Dendritic cell treated with granulocyte-macrophage colony-stimulating factor and Interleukin-4, amounts not matched to agents 40 ng/mL and 50 ng/mL, for 4 days (primary cell): ENCODE measurements at regions not wholly inside any gene's neighbourhood (a gene's known extent, or its start where the extent isn't known, plus 50 kb on each side); places are given as distances from the start of the nearest gene placed in this dataset.
"Not testable (repeated sequence)": the region's sequence is repeated elsewhere in the genome, so short reads cannot be mapped to it uniquely, and the experiment has no call there.

Source experiments
- H3K27ac Mint-ChIP-seq: one replicate; pipeline ENCODE4 v1.8.0; 2022; ENCODE audit warnings: mild to moderate bottlenecking, mixed read lengths
- H3K27me3 Mint-ChIP-seq: one replicate; pipeline ENCODE4 v1.8.0; 2022; ENCODE audit warnings: mild to moderate bottlenecking, mixed read lengths
- H3K36me3 Mint-ChIP-seq: one replicate; pipeline ENCODE4 v1.8.0; 2022; ENCODE audit warnings: low read depth, mixed read lengths
- H3K4me1 Mint-ChIP-seq: one replicate; pipeline ENCODE4 v1.8.0; 2022; ENCODE audit warnings: low read depth, mixed read lengths
- H3K4me3 Mint-ChIP-seq: one replicate; pipeline ENCODE4 v1.8.0; 2022; ENCODE audit warnings: mild to moderate bottlenecking, moderate library complexity, mixed read lengths
- H3K9me3 Mint-ChIP-seq: one replicate; pipeline ENCODE4 v1.8.0; 2022; ENCODE audit warnings: mixed read lengths
- intact Hi-C: fragments of 100-400 bp; cut with micrococcal nuclease; formaldehyde crosslinking; loops from one replicate; pipeline ENCODE4 v1.15.0; 2022

DNA sequence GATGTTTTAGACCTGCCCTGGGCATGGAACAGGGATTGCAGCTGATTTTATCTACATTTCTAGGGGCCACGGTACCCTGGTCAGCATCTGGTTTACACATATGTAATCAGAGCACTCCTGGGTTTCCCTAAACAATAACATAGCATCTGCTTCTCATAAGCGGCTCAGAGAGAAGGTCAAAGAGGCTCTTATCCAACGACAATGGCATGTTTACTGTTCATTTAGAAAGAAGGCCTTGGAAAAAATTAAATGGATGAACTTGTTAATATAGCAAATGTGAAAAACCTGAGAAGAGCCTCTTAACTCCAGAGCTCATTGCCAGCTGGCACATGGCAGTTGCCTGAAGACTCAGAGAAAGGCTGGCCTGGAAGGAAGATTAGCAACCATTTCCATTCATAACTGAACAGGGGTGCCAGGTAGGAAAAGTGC lies 202.8 kb upstream of the THUMPD2 start:
- Mint-ChIP-seq H3K4me1 (no peaks in the 10 kb centered on the region), H3K36me3 (no peaks in the 10 kb centered on the region), H3K4me3 (no peak overlapping the region), H3K27ac (no peak overlapping the region), H3K27me3 (no peaks in the 10 kb centered on the region), H3K9me3 (peaks cover 18% of the 10 kb centered on the region)
- intact Hi-C loops = no loop called here

DNA sequence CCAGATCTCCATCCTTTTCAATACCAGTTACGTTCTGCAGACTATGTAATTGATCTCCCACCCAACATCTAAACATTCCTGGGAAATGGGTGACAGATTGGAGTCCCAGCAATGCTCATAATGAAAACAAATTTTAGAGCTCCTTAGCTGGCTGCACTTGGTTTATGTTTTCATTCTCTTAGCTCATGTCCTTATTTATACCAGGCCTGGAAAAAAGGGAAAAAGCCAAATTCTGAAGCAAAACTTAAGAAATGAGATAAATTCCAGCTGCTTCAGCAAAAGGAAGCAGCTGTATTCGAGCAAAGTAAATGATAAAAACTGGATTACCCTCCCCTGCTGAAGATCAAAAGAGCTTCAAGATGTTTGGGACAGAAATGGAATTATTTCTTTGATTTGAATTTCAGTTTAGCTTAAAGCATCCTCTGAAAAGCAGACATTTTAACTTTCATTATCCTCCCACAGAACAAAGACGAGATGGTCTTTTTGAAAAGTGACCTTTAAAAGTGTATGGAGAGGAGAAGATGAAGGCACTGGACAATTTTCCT lies 196.5 kb upstream of the THUMPD2 start:
- Mint-ChIP-seq H3K27ac (no peak overlapping the region), H3K36me3 (no peaks in the 10 kb centered on the region), H3K9me3 (no peaks in the 10 kb centered on the region), H3K4me1 (no peaks in the 10 kb centered on the region), H3K4me3 (no peak overlapping the region), H3K27me3 (no peaks in the 10 kb centered on the region)
- intact Hi-C loops = no loop called here

DNA sequence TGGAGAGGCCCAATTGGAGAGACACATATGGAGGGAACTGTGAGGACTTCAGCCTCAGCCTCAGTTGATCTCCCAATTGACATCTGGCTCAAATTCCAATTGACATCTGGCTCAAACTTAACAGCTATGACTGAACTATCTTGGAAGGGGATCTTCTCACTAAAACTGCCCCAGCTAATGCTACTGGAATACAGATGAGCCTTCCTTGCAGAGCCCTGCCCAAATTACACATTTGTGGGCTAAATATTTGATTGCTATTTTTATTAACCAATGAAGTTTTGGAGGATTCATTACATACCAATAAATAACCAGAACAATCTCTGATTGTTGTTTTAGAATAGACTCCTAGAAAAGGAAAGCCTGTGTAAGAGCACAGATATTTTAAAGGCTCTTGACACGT lies 189.0 kb upstream of the THUMPD2 start:
- intact Hi-C loops = no loop called here
- no peaks in the 10 kb centered on the region for H3K27me3 Mint-ChIP-seq
- H3K9me3 Mint-ChIP-seq = peaks cover 9% of the 10 kb centered on the region
- no peak overlapping the region for H3K4me3 Mint-ChIP-seq
- no peak overlapping the region for H3K27ac Mint-ChIP-seq
- no peaks in the 10 kb centered on the region for H3K4me1 Mint-ChIP-seq
- H3K36me3 Mint-ChIP-seq = no peaks in the 10 kb centered on the region

DNA sequence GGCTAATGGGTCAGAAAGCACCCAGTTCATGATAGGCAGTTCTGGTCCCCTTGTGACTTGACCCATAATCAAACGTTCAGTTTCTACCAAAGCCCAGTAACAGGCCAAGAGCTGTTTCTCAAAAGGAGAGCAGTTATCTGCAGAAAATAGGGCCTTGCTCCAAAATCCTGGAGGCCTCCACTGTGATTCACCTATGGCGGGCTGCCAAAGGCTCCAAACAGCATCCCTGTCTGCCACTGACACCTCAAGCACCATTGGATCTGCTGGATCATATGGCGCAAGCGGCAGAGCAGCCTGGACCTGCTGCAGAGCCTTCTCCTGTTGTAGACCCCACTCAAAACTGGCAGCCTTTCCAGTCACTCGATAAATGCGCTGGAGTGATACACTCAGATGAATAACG lies 181.6 kb upstream of the THUMPD2 start:
- H3K9me3 Mint-ChIP-seq, H3K4me3 Mint-ChIP-seq, intact Hi-C loops, H3K27ac Mint-ChIP-seq, H3K27me3 Mint-ChIP-seq, H3K4me1 Mint-ChIP-seq, H3K36me3 Mint-ChIP-seq: not testable (repeated sequence)

DNA sequence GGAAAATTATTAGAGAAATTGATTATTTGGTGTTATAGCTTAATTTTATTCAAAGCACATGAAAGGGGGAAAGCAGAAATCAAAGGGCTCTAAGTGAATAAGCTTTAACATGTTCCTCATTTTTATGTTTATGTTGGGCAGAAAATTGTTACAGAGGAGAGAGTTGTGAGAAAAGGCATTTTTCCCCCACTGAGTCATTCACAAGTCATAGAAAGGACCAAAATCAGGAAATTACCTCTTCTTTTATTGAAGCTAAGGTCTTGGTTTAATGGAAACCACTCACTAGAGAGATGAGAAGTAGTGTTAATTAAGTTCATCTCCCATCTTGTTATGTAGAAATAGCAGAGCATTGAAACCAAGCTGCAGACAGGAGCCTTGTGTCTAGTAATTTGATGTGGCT lies 175.3 kb upstream of the THUMPD2 start:
- intact Hi-C loops = no loop called here
- Mint-ChIP-seq H3K27ac (no peak overlapping the region), H3K27me3 (no peaks in the 10 kb centered on the region), H3K36me3 (no peaks in the 10 kb centered on the region), H3K4me1 (no peaks in the 10 kb centered on the region), H3K4me3 (no peak overlapping the region), H3K9me3 (no peaks in the 10 kb centered on the region)

DNA sequence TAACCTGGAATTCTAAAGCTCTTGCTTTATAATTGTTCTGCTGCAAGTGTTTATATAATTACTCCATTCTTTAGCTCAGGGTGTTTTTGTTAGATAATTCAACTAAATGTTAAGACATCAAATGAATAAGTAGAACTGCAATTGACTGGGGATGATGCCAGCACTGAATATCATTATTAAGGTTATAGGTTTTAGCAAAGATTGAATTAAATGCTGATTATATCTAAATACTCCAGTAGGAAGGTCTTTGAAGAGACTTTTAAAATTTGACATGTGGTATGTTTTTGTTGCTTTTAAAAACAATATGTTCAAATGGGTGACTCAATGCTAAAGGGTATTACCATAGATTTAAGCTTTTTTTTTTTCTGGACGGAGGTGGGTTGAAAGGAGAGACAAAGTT lies 170.1 kb upstream of the THUMPD2 start:
- intact Hi-C loops = no loop called here
- no peak overlapping the region for H3K4me3 Mint-ChIP-seq
- no peak overlapping the region for H3K27ac Mint-ChIP-seq
- H3K27me3 Mint-ChIP-seq = no peaks in the 10 kb centered on the region
- H3K36me3 Mint-ChIP-seq = no peaks in the 10 kb centered on the region
- H3K9me3 Mint-ChIP-seq = no peaks in the 10 kb centered on the region
- no peaks in the 10 kb centered on the region for H3K4me1 Mint-ChIP-seq

DNA sequence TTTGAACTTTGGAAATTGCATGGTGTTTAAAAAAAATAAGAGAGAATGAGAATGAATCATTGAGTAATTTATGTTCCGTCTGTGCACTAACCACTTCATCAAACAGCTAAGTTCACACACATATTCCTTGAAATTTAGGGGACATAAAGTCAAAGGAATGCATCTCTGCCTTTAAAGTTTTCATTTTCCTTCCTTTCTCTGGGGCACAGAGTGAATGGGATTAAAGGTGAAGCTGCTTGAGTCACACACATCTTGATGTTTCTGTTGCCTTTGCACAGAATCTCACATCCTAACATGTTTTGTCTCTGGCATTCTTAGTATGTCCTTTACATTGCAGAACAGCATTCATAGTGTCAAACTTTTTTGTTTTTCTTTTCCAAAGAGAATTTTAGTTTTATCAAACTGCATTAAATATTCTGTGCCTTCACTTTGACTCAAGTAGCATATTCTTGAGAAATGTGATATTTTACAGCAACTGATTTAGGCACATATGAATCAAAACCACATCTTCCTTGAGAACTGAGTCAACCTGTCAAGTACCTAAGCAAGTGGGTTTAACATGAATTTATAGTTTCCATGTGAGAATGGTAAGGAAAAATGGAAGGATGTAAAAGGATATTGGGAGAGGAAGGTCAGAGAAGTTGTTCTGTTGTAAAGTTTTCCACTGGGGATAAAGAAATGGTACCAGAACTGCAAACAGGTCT lies 169.1 kb upstream of the THUMPD2 start:
- Mint-ChIP-seq H3K4me3 (no peak overlapping the region), H3K9me3 (no peaks in the 10 kb centered on the region), H3K27me3 (no peaks in the 10 kb centered on the region), H3K36me3 (no peaks in the 10 kb centered on the region), H3K4me1 (no peaks in the 10 kb centered on the region), H3K27ac (no peak overlapping the region)
- intact Hi-C loops = no loop called here

DNA sequence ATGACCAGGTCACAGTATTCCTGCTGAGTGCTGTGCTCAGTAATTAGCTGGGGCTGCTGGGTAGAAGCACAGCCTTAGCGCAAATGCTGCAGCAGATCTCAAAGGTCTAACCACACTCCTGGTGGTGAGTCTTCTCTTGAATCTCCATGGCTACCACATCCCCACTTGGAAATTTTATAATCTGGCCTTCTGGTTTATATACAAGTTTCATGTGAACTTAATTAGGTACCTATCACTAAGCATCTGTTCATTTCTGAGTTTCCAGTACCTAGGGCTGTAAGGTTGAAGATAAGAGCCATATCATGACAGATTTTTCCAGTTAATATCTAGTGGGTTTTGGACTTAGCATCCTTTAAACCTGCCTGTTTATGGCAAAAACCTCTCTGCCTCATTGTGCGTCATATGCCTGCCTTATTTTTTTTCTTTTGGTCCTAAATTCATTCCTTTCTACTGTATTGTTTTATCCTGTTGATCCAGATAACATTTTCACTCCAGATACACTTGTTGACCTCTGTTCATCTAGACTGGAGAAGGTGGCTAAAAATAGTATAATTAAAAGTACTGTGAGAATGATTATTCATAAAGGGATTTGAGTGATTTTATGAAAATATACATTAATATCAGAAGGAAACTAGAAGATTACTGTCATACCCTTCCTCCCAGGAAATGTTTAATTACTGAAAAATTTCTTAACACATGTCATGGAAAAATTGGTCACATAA lies 168.4 kb upstream of the THUMPD2 start:
- Mint-ChIP-seq H3K4me1 (no peaks in the 10 kb centered on the region), H3K27ac (no peak overlapping the region), H3K4me3 (no peak overlapping the region), H3K9me3 (no peaks in the 10 kb centered on the region), H3K27me3 (no peaks in the 10 kb centered on the region), H3K36me3 (no peaks in the 10 kb centered on the region)
- intact Hi-C loops = no loop called here

DNA sequence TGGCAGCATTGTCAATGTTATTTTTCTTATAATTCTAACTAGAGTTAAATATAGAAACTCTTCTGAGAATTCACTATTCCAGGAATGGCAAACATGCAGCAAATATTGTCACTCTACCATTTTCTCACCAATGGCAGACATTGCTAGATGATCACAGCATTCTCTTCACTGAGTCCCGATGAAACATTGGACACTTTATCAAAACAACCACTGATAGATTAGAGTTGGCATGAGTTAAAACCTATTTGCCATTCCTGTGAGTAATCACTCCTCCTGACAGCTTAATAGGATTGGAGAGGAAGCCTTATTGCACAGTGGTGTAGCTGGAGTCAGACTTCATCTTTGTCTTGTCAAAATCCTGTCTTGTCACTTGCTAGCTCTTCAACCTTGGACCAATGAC lies 163.9 kb upstream of the THUMPD2 start:
- Mint-ChIP-seq H3K9me3 (no peaks in the 10 kb centered on the region), H3K4me3 (no peak overlapping the region), H3K36me3 (no peaks in the 10 kb centered on the region), H3K27ac (no peak overlapping the region), H3K27me3 (no peaks in the 10 kb centered on the region), H3K4me1 (no peaks in the 10 kb centered on the region)
- intact Hi-C loops = no loop called here

DNA sequence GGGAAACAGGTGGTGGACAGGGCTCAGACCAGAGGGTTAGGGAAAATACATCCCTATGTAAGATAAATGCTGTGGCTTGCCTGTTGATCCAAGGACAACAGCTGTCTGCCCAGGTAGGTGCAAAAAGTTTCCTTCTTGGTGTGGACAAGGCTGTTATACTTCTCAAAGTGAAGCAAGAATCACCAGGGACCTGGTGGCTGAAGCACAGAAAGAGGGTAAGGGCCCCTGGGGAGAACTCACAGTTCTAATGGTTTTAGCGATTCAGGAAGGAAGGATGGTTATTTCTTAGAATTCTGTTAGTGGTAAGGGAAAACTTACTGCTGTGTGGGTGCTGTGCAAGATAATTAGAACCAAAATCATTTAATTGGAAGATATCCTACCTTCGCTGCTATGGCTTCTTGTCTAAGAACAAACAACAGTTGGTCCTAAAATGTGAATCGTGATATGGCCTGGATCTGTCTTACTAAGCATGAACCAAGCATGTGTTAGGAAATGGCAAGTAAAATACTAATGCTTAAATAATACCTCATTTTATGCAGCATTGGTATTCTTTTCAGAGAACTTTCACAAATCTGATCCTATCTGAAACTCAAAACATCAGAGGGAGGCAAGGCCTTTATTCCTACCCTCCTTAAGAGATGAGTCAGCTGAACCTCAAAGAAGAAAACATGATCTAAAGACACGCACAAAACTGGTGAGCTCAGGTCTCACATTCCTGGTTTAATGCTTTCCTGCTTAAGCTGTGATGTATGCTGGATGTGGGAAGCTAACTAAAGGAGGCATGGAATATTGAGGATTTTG lies 159.2 kb upstream of the THUMPD2 start:
- Mint-ChIP-seq H3K4me1 (no peaks in the 10 kb centered on the region), H3K4me3 (no peak overlapping the region), H3K27me3 (no peaks in the 10 kb centered on the region), H3K27ac (no peak overlapping the region), H3K9me3 (no peaks in the 10 kb centered on the region), H3K36me3 (no peaks in the 10 kb centered on the region)
- intact Hi-C loops = no loop called here

DNA sequence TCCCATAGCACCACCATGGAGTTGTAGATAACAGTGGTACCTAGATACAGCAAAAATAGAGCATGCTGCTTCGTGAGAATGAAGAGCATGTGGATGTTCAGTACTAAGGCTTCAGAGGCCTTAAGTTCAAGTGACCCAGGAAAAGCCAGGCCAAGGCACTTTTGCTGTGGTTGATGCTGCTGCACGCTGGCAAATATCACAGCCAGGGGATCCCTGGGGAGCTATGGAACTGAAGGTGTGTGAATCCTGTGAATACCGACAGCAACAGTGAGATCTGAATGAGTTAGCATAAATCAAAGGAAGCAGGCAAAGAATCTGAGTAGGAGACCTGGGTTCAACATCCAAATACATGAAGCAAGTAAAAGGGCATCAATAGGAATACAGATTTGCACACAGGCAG lies 158.6 kb upstream of the THUMPD2 start:
- Mint-ChIP-seq H3K27ac (no peak overlapping the region), H3K9me3 (no peaks in the 10 kb centered on the region), H3K4me1 (no peaks in the 10 kb centered on the region), H3K27me3 (no peaks in the 10 kb centered on the region), H3K36me3 (no peaks in the 10 kb centered on the region), H3K4me3 (no peak overlapping the region)
- intact Hi-C loops = no loop called here

DNA sequence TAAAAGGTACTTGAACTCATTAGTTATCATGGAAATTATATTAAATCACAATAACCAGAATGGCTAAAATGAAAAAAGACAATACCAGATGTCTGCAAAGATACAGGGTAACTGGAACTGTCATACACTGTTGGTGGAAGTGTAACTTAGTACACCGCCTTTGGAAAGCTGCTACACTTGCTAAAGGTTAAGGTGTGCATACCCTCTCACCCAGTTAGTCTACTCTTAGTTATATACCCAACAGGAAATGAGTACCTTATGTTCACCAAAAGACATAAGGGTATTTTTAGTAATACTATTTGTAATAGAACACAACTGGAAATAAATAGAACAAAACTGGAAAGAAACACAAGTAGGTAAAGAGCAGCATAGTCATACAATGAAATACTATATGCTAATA lies 155.8 kb upstream of the THUMPD2 start:
- H3K4me1 Mint-ChIP-seq = no peaks in the 10 kb centered on the region
- H3K4me3 Mint-ChIP-seq = no peak overlapping the region
- H3K36me3 Mint-ChIP-seq = no peaks in the 10 kb centered on the region
- H3K27me3 Mint-ChIP-seq = no peaks in the 10 kb centered on the region
- H3K27ac Mint-ChIP-seq = no peak overlapping the region
- H3K9me3 Mint-ChIP-seq = no peaks in the 10 kb centered on the region
- intact Hi-C loops = no loop called here

DNA sequence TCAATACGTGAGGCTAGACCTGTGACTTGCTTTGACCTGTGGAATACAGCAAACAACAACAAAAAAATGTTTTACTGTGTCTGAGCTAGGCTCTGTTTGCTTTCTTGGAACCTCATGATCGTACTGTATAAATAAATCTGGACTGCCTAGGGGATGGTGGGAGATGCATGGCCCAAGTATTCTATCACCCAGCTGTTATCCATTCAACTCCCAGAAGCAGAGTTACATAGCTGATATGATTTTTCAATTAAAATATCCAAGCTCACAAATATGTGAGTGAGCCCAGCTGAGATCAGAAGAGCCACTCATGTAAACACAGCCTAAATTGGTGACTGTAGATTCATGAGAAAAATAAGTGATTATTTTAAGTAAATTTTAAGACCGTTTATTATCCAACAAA lies 154.1 kb upstream of the THUMPD2 start:
- intact Hi-C loops = no loop called here
- Mint-ChIP-seq H3K4me1 (no peaks in the 10 kb centered on the region), H3K27ac (no peak overlapping the region), H3K27me3 (no peaks in the 10 kb centered on the region), H3K9me3 (no peaks in the 10 kb centered on the region), H3K4me3 (no peak overlapping the region), H3K36me3 (no peaks in the 10 kb centered on the region)

DNA sequence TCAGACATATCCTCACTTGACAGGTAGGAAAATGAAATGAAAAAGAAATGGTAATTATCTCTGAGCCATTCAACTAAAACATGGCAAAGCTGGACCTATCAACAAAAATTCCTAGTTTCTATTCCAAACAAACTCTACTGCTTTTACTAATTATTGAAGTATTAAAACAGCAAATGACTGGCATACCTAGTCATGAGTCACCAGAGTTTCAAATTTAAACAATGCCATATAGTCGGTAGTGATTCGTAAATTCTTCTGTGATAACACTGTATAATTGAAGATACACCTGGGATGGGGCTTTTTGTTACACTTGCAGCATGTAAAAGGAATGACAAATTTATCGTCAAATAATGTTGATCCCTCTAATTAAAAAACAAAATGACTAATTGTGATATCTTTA lies 153.1 kb upstream of the THUMPD2 start:
- Mint-ChIP-seq H3K36me3 (no peaks in the 10 kb centered on the region), H3K27me3 (no peaks in the 10 kb centered on the region), H3K4me3 (no peak overlapping the region), H3K27ac (no peak overlapping the region), H3K4me1 (no peaks in the 10 kb centered on the region), H3K9me3 (no peaks in the 10 kb centered on the region)
- intact Hi-C loops = no loop called here
